ENCODE measurements at regions not wholly inside any gene's neighbourhood (a gene's known extent, or its start where the extent isn't known, plus 50 kb on each side); places are given as distances from the start of the nearest gene placed in this dataset.

DNA sequence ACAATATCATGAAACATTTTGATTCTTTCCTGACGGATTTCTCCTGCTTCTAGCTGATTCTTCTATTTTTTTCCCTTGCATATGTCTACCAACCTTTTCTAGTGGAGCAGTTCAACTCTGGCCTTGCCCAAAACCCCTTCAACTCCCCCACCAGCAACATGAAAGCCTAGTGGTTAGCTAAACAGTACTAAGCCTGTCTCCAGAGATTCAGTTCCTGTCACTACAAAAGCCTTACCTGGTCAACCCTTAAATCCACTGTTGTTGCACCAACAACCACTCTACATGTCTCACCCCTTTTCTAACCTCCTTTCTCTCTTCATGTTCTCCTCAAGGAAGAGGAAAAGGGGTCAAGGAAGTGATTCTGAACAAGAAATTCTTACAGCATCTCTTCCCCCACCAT, 74.8 kb upstream of the PIK3R1 start:
- FAIRE-seq = peak; percentile 64
- no peak for TF ChIP-seq POLR2A (IDR thresholded peaks at IDR 0.05; ENCODE audit: low read depth, low read length)
- TF ChIP-seq SPI1 (IDR thresholded peaks at IDR 0.05; ENCODE audit: low read depth, low read length) = peak; percentile 77
- DNase-seq (ENCODE audit: insufficient read length, low spot score) = no peak

DNA sequence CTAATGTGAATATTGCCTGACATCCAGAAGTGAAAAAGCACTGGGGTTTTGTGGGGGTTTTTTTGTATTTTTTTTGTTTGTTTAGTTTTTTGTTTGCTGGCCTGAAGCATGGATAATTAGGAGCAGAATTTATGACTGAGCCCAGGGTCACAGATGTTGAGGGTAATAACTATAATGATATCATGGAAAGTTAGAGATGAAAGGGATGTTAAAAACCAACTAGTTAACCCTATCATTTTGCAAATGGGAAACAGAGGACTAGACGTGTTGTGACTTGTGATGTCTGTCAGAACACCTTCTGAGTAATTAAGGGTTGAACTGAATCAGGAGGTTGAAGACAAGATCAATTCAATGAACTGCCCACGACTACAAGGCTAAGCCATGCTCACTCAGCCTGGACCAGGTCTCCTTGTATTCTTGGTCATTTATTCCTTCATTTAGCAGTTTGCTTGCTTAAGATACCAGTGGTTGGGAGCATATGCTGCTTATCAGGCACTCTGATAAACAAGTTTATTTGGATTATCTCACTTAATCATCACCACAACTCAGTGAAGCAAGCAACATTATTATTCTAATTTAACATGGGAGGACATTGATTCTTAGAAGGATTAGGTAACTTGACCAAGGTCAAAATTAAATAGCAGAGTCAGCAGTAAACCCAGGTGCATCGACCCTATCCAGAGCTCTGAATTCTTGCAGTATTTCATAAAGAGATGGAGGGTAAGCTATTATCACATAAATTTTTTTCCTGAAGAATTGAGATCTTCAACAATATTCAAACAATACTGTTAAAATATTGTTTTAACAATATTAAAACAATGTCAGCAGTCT, 75.7 kb upstream of the PIK3R1 start:
- TF ChIP-seq PAX5 (IDR thresholded peaks at IDR 0.05; ENCODE audit: insufficient read depth, low read length, severe bottlenecking) (no peak), POU2F2 (IDR thresholded peaks at IDR 0.05; ENCODE audit: low read depth, low read length) (no peak), SPI1 (IDR thresholded peaks at IDR 0.05; ENCODE audit: low read depth, low read length) (no peak), POLR2AphosphoS5 (IDR thresholded peaks at IDR 0.05; ENCODE audit: low read depth, low read length) (no peak)
- DNase-seq (ENCODE audit: insufficient read length, low spot score) = no peak
- peak; percentile 58 for FAIRE-seq

DNA sequence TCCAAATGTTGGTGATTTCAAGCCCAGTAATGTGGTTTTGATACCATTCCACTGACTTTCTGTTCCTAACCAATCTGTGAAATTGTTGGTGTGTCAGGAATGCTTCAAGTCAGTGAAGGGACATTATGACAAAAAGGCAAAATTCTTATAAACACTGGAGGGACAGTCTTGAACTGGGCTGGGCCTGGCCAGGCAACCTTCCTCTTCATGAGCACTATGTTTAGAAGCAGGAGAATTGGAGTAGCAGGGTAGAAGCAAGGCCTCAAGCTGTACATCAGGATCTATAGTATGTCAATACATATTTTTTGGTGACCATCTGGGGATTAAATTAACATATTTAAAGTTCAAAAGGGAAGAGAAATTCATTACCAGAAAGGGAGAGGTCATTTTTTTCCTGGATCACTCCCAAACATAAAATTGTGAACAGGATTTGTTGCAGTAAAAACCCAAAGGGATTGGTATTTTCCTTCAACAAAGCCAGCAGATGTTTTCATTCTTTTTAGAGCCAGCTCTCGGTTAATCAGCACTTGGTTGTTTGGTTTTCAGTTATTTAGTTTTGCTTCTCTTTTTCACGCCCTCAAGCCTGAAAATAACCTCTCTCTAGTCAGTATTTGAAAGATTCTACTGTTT, 77.9 kb upstream of the PIK3R1 start:
- no peak for FAIRE-seq

DNA sequence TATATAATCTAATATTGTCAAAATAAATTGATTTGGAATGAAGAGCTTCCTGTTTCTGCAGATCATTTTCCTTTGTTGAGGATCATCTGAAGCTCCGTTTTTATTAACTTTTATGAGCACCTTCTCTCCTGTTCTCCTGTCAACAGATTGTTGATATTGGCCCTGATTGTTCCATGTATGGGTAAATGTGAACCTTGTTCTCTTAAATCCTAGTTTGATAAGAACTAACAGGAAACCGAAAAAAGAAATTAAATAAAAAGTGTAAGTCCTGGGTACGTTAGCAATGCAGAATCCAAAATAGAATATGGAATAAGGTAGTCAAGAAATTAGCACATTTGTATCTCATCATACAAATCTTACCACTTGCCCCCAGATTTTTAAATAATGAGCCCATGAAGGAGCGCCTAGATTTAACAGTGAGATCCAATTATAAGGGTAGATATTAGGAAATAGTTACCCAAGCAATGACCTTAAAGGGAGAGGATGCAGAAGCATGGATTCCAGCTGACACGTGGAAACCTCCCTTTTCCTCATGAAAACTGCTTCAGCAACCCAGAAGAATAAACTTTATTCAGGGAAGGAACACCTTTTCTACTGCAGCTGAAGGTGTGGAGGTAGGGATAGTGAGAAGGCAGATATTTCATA, 80.8 kb upstream of the PIK3R1 start:
- FAIRE-seq = no peak
- no peak for DNase-seq (ENCODE audit: insufficient read length, low spot score)
- TF ChIP-seq POU2F2 (IDR thresholded peaks at IDR 0.05; ENCODE audit: low read depth, low read length) (no peak), SPI1 (IDR thresholded peaks at IDR 0.05; ENCODE audit: low read depth, low read length) (no peak)

More for the DNA sequence above, 77.9 kb upstream of the PIK3R1 start:
- TF ChIP-seq POLR2A (IDR thresholded peaks at IDR 0.05; ENCODE audit: low read depth, low read length) (no peak), TAF1 (IDR thresholded peaks at IDR 0.05; ENCODE audit: low read depth, low read length) (no peak), POU2F2 (IDR thresholded peaks at IDR 0.05; ENCODE audit: low read depth, low read length) (no peak), SPI1 (IDR thresholded peaks at IDR 0.05; ENCODE audit: low read depth, low read length) (no peak), POLR2AphosphoS5 (IDR thresholded peaks at IDR 0.05; ENCODE audit: low read depth, low read length) (no peak), PAX5 (IDR thresholded peaks at IDR 0.05; ENCODE audit: insufficient read depth, low read length, severe bottlenecking) (no peak)
- DNase-seq (ENCODE audit: insufficient read length, low spot score) = no peak

DNA sequence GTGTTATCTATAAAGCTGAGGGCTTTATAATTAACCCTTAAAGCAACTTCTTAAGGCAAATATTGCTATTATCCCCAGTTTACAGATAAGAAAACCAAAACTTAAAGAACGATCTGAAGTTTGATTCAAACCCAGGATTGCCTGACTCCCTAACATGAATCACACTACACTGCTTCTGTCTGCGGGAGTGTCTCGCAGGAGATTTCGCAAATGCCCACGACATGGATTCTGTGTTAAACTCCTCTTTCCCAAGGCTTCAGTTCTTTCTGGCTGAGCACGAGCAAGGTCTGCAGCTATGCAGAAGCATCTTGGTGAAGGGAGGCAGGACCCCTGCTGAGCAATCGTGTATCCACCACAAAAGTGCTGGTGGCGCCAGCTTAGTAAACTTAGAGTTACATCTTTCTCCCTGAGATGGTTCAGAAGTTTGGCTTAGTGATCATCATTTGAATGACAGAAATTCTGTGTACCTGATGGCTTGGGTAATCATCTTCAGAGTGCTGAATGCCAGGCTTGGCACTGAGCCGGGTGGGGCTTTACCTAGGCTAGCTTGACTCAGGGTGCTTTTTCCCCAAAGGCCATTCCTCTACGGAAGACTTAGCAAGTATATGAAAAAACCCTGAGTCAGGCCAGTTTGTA, 81.4 kb upstream of the PIK3R1 start:
- FAIRE-seq (no peak), DNase-seq (ENCODE audit: insufficient read length, low spot score) (no peak)
- TF ChIP-seq POU2F2 (IDR thresholded peaks at IDR 0.05; ENCODE audit: low read depth, low read length) = no peak
- TF ChIP-seq POLR2A (IDR thresholded peaks at IDR 0.05; ENCODE audit: low read depth, low read length) = no peak
- TF ChIP-seq SPI1 (IDR thresholded peaks at IDR 0.05; ENCODE audit: low read depth, low read length) = no peak
- no peak for TF ChIP-seq TAF1 (IDR thresholded peaks at IDR 0.05; ENCODE audit: low read depth, low read length)
- no peak for TF ChIP-seq POLR2AphosphoS5 (IDR thresholded peaks at IDR 0.05; ENCODE audit: low read depth, low read length)
- no peak for TF ChIP-seq PAX5 (IDR thresholded peaks at IDR 0.05; ENCODE audit: insufficient read depth, low read length, severe bottlenecking)

DNA sequence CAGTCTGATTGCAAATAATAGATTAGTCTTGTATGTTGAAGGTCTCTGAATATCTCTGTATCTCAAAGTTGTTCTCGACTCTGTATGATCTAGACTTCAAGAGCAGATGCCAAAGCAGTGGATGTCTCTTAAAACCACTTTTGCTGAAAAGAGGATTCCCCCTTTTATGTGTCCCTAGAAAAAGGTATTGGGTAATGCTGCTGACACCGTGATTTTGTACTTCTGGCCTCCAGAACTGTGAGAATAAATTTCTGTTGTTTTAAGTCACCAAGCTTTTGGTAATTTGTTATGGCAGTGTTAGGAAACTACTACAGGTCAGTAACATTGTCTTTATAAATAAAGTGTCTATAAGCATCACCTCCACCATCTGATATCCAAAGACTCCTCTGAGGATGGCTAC, 85.3 kb upstream of the PIK3R1 start:
- DNase-seq (ENCODE audit: insufficient read length, low spot score) (no peak), FAIRE-seq (no peak)
- no peak for TF ChIP-seq POLR2A (IDR thresholded peaks at IDR 0.05; ENCODE audit: low read depth, low read length)
- no peak for TF ChIP-seq TAF1 (IDR thresholded peaks at IDR 0.05; ENCODE audit: low read depth, low read length)
- TF ChIP-seq SPI1 (IDR thresholded peaks at IDR 0.05; ENCODE audit: low read depth, low read length) = no peak
- no peak for TF ChIP-seq POLR2AphosphoS5 (IDR thresholded peaks at IDR 0.05; ENCODE audit: low read depth, low read length)
- TF ChIP-seq POU2F2 (IDR thresholded peaks at IDR 0.05; ENCODE audit: low read depth, low read length) = no peak
- TF ChIP-seq PAX5 (IDR thresholded peaks at IDR 0.05; ENCODE audit: insufficient read depth, low read length, severe bottlenecking) = no peak

DNA sequence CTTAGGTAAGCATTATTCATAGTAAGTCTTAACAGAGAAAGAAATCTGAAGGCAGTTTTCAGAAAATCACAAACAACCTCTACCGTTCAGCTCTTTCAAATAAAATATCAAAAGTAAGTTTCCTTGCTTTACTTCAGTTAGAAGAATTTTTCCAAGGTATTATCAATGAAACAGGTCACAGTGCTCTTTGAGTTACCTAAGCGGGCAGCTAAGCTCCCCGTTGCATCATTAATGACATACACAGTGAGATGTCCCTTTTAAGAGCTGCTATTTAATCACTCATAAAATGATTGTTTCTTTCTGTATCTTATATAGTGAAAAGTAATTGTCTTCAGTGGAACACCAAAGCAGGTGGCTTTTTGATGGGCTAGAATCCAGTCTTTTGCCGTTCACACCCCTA, 86.2 kb upstream of the PIK3R1 start:
- DNase-seq (ENCODE audit: insufficient read length, low spot score) (no peak), FAIRE-seq (no peak)
- TF ChIP-seq POU2F2 (IDR thresholded peaks at IDR 0.05; ENCODE audit: low read depth, low read length) = no peak
- TF ChIP-seq PAX5 (IDR thresholded peaks at IDR 0.05; ENCODE audit: insufficient read depth, low read length, severe bottlenecking) = no peak
- no peak for TF ChIP-seq TAF1 (IDR thresholded peaks at IDR 0.05; ENCODE audit: low read depth, low read length)
- no peak for TF ChIP-seq POLR2A (IDR thresholded peaks at IDR 0.05; ENCODE audit: low read depth, low read length)
- no peak for TF ChIP-seq POLR2AphosphoS5 (IDR thresholded peaks at IDR 0.05; ENCODE audit: low read depth, low read length)

DNA sequence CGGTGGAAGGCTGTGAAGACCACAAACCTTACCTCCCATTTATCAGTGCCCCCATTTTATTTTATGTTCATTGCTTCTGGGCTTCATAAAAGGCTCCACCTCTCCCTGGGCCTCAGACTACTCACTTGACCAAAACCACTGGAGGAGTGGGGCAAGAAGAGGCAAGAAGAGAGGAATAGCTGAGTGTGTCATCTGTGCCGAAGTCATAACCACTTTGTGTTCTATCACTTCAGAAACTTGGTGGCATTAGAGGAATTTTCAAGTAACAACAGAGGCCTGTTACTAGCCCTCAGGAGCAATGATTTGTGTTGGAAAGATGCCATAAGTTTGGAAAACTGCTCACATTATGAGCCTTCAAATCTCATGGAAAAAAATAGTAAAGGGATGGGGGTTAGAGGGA, 88.7 kb upstream of the PIK3R1 start:
- no peak for DNase-seq (ENCODE audit: insufficient read length, low spot score)
- no peak for FAIRE-seq
- TF ChIP-seq POLR2A (IDR thresholded peaks at IDR 0.05; ENCODE audit: low read depth, low read length) (no peak), PAX5 (IDR thresholded peaks at IDR 0.05; ENCODE audit: insufficient read depth, low read length, severe bottlenecking) (no peak), TAF1 (IDR thresholded peaks at IDR 0.05; ENCODE audit: low read depth, low read length) (no peak), POU2F2 (IDR thresholded peaks at IDR 0.05; ENCODE audit: low read depth, low read length) (no peak), POLR2AphosphoS5 (IDR thresholded peaks at IDR 0.05; ENCODE audit: low read depth, low read length) (no peak), SPI1 (IDR thresholded peaks at IDR 0.05; ENCODE audit: low read depth, low read length) (no peak)

DNA sequence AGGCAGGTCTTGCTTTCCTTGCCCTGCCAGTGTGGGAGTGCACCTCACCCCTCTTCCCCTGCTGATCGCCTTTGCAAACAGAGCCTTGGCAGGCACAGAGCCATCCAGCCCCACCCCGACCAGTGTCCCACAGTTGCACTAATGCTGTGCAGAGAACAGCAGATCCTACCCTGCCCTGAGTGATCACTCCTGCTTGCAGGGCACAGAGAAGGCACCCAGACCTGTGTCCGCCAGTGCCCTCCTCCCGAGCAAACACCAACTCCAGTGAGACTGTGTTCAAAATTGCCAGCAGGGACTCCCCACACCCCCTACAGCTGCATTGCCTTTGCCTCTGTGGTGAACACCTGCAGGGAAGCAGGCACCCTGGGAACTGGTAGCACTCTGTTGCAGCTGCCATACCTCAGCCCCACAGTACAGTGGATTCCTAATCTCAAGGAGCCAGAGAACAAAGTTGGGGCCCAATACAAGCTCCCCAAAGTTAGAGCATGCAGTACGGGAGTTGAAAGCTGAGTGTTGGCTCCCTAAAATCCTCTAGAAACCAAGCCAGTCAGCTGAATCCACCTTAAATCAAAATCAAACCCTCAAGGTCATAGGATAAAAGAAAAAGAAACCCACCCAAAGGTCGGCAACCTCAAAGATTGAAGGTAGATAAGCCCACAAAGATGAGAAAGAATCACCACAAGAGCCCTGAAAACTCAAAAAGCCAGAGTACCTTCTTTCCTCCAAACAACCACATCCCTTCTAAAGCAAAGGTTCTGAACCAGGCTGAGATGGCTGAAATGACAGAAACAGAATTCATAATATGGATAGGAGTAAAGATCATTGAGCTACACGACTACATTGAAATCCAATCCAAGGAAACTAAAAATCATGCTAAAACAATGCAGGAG, 92.9 kb upstream of the PIK3R1 start:
- DNase-seq (ENCODE audit: insufficient read length, low spot score) (no peak), FAIRE-seq (no peak)
- TF ChIP-seq POLR2A (IDR thresholded peaks at IDR 0.05; ENCODE audit: low read depth, low read length) = no peak
- TF ChIP-seq POLR2AphosphoS5 (IDR thresholded peaks at IDR 0.05; ENCODE audit: low read depth, low read length) = no peak
- TF ChIP-seq SPI1 (IDR thresholded peaks at IDR 0.05; ENCODE audit: low read depth, low read length) = no peak
- TF ChIP-seq POU2F2 (IDR thresholded peaks at IDR 0.05; ENCODE audit: low read depth, low read length) = no peak
- no peak for TF ChIP-seq PAX5 (IDR thresholded peaks at IDR 0.05; ENCODE audit: insufficient read depth, low read length, severe bottlenecking)
- TF ChIP-seq TAF1 (IDR thresholded peaks at IDR 0.05; ENCODE audit: low read depth, low read length) = no peak
